HG03565 (cell line): ENCODE measurements at regions not wholly inside any gene's neighbourhood (a gene's known extent, or its start where the extent isn't known, plus 50 kb on each side); places are given as distances from the start of the nearest gene placed in this dataset.
"Not testable (repeated sequence)": the region's sequence is repeated elsewhere in the genome, so short reads cannot be mapped to it uniquely, and the experiment has no call there.

Source experiments
- ATAC-seq: cut with Tn5 transposase; IDR thresholded peaks from one replicate; pipeline ENCODE4 v1.9.1; 2021; ENCODE audit warnings: mild to moderate bottlenecking, moderate library complexity; ENCODE audit not compliant: unreplicated experiment

DNA sequence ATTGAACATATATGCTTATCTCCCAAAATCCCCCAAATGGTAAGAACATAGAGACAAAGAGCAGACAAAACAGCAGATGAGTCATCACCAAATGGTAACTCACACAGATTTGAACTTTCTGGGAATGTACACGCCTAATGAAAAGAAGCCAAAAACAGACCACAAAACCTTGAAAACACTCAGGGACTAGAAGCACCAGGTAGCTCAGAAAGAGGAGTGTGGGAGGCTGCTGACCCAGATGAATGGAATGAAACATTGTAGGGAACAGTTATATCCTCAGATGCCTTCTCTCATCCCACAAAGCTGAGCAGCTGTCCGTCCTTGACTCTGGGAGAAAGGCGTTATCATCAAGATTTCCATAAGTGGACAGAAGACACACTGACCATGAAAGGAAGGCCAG is 307.0 kb upstream of the USP25 start:
- ATAC-seq = no peak

- ATAC-seq = no peak
Observed at GRCh38 chr21:15423676-15424445, 305.9 kb upstream of the USP25 start.

DNA sequence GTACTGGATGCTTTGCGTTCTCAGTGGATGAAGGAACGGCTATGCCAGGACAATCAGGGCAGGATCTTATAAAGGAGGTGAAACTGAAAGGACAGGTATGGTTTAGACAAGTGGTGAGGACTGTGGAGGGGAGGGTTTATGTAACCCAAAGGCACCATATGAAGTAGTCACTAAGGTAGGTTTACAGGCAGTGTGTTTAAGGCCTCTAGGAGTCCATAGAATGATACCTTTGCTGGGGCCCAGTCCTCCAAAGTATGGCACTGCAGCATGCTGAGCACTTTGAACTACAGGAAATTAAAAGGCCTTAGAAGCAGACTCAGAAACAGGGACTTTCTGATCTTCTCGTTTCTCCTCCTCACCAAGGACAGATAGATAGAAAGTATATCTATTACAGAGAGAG is 304.7 kb upstream of the USP25 start:
- ATAC-seq = no peak

DNA sequence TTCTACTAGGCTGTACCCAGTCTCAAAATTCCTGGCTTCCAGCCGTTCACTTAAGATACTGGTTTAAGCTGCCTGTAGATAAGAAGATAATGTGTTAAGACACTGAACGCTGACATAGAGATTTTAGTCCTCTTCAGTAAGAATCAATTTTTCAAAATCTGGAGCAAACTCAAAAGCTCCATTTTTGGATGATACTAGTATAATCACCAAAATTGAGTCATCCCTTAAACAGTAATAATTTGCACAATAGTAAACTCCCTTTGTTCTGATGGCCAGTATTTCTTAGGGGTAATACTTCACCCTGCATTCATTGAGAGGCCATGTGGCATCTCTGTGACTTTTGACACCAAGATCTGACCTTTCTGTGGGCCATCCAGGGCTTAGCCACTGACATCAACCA is 299.8 kb upstream of the USP25 start:
- no peak for ATAC-seq

GRCh38 chr21:15430577-15430976 is 299.2 kb upstream of the USP25 start:
- ATAC-seq = no peak

DNA sequence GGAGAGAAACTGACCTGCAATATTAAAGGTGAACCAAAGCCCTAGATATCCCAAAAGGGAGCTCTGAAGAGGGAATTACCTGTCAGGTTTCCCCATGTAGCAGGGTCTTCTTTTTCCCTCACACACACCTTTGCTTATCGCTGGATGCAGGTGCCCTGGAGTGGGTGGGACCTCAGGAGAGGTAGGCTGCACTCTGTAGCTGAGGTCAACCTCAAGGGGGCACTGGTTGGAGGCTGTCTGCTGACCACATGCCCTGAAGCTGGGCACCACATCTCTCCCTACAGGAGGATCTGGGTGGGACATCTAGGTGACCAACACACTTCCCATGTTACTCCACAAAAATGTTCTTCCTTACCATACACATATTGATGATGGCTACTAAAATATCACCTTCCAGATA is 298.7 kb upstream of the USP25 start:
- no peak for ATAC-seq

- no peak for ATAC-seq
Observed at GRCh38 chr21:15433091-15433490, 296.7 kb upstream of the USP25 start.

GRCh38 chr21:15434163-15434905 is 295.4 kb upstream of the USP25 start:
- ATAC-seq = no peak

DNA sequence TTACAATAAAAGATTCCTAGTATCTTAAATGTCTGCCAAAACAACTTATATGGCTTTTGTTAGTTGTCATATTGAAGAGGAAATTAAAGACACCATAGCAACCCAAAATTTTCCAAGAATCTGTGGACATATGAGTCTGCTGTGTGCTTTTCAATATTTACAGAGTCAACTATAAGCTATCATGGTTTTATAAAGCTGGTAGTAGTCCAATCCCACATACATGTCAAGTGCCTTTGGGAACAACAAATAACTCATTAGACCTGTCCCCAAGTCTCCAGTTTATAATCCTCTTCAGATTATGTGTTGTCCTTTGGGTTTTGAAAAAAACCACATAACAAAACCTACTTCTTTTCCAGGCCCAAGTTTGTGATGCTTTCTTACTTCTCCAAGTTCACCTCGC is 293.8 kb upstream of the USP25 start:
- ATAC-seq = no peak

DNA sequence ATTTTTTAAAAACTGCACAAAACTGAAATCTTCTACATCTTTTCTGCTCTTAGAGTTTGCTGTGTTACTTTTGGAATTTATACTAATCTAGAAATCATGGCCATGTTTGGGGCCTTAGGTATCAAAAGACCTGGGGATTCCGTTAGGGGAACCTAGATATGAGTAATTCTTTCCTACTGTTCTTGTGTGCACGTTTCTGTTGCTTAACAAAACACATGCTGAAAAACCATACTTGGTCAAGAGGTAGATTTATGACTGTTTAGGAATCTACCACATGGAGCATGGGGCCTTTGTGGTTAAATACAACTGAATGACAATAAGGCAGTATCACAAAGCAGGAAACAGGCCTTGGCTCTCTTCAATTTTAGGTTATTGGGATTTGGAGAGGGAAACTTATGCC is 291.9 kb upstream of the USP25 start:
- ATAC-seq = peak; percentile 93

- no peak for ATAC-seq
Observed at GRCh38 chr21:15439726-15440125, 290.1 kb upstream of the USP25 start.

- no peak for ATAC-seq
Observed at GRCh38 chr21:15441060-15441493, 288.7 kb upstream of the USP25 start.

DNA sequence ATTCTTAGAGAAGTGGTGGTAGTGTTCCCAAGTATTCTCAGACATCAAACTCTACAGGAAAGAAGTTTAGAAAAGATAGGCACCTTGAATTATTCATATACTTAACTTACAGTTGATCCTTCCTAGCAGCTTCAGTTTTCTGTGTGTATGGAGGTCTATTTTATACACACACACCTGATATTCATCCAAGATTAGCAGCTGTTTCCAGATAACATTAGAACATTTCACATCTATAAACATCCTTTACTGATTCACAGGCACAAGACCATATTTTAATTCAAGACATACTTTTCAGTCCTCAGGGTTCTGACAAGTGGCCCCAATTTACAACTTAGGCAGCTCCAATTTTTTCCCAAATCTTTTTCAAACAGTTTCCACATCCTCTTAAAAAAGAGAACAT is 287.8 kb upstream of the USP25 start:
- no peak for ATAC-seq

- ATAC-seq = no peak
Observed at GRCh38 chr21:15442743-15443469, 286.9 kb upstream of the USP25 start.

DNA sequence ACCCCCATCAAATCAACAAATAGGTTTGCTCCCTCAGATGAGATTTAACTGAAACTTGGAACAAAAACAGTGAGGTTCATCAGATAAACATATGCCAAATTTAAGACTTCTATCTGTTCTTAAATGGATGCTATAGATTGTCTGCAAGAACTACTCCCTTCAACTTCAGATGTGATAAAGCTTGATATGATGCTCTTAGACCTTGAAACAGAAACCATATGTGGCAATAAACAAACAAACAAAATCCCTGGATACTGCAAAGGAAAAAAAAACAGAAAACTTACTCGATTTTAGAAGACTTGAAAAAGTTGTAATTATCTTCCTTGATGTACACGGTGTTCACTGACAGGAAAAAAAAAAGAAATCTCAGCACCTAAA is 286.1 kb upstream of the USP25 start:
- no peak for ATAC-seq

DNA sequence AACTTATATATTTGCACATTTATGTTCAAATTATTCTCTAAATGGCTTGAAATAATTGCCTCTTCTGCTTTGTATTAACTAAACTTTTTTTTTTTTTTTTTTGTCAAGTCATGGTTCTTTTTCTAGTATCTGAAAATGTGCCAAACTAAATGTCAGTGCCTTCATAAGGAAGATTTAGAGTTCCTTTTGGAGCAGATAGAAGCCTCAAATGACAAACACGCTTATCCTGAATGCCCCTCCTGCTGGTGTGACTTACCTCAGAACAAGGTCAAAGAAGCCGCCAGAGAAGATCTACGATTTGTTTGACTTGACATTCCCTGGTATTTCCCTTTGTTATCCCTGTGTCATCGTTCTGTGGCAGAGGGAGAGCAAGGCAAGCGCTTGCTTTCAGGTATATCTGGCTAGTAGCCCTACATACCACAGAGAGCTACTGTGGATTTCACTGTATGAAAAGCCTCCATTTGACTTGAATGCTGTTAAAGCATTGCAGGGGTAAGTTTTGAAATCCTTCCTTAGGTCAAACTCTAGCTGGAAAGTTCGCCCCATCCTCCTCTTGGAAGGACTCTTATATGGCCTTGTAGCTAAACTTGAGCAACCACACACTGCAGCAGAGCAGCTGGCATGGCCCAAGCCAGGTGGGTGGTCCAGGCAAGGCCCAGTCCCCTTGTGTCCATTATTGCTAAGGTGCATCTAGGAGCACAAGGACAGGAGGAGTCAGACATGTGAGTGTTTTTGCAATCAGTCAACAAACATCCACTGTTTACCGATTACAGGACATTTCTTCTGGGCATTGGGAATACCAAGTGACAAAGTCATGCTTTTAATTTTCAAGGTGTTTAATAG is 285.4 kb upstream of the USP25 start:
- no peak for ATAC-seq

GRCh38 chr21:15445327-15445726 is 284.5 kb upstream of the USP25 start:
- ATAC-seq = peak; percentile 89

DNA sequence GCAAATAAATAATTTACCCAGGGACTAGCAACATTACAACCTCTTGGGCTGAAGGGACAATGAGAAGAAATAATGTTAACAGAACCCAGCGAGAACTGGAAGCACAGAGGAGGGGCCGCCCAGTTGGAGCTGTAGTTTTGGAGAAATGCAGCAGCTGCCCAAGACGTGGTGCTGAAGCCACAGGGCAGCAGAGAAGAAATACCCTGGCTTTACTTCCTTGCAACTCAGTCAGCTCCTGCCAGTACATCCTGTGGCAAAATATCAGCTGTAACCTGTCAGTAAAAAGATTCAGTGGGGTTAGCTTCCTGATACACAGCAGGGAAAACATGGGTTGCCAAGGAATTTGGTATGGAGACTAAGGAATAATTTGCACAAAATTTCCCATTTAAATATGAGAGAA is 283.6 kb upstream of the USP25 start:
- no peak for ATAC-seq

DNA sequence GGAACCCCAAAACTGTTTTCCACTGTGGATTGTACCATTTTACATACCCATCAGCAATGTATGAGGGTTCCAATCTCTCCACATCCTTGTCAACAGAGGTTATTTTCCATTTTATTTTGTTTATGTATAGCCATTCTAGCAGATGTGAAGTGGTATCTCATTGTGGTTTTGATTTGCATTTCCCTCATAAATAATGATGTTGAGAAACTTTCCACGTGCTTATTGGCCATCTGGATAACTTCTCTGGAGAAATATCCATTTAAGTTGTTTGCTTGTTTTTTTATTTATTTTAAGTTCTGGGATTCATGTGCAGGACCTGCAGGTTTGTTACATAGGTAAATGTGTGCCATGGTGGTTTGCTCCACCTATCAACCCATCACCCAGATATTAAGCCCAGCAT is 280.2 kb upstream of the USP25 start:
- no peak for ATAC-seq

DNA sequence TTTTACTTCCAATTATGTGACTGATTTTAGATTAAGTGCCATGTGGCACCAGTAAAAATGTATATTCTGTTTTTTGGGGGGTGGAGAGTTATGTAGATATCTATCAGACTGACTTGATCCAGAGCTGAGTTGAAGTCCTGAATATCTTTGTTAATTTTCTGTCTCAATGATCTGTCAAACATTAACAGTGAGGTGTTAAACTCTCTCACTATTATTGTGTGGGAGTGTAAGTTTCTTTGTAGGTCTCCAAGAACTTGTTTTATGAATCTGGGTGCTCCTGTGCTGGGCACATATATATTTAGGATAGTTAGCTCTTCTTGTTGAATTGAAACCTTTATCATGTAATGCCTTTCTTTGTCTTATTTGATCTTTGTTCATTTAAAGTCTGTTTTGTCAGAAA is 276.5 kb upstream of the USP25 start:
- no peak for ATAC-seq

DNA sequence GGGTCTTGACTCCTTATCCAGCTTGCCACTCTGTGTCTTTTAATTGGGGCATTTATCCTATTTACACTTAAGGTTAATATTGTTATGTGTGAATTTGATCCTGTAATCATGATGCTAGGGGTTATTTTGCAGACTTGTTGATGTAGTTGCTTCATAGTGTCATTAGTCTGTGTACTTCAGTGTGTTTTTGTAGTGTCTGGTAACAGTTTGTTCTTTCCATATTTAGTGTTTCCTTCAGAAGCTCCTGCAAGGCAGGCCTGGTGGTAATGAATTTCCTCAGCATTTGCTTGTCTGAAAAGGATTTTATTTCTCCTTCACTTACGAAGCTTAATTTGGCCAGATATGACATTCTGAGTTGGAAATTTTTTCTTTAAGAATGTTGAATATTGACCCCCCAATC is 276.0 kb upstream of the USP25 start:
- ATAC-seq = not testable (repeated sequence)
